ENCODE measurements at regions not wholly inside any gene's neighbourhood (a gene's known extent, or its start where the extent isn't known, plus 50 kb on each side); places are given as distances from the start of the nearest gene placed in this dataset.

GRCh38 chr13:85659493-85659892 is 139.7 kb downstream of the SLITRK6 start:
- Histone ChIP-seq H3K9me3 (peaks cover 0 to 3% of the 10 kb centered on the region in 2 donors), H3K36me3 (no peaks in the 10 kb centered on the region), H3K27ac (no peak overlapping the region), H3K27me3 (no peaks in the 10 kb centered on the region), H3K4me1 (peaks cover 0 to 12% (median 0%) of the 10 kb centered on the region in 4 donors), H3K4me3 (no peak overlapping the region)
- no peak for DNase-seq
- in situ Hi-C loops (cut with MboI; ENCODE audit: low pct_ligation_motif_present in 1 of 4, low pct_unique_long_range_greater_than_20kb in 1 of 4, low sequenced_read_pairs in 3 of 4) (no loop called here), intact Hi-C loops (cut with DNase I; ENCODE audit: low total_unique reads) (no loop called here)
- 67 to 79% methylated on average over 4 of the region's 4 CpGs for WGBS, 2 donors (ENCODE audit: low coverage in 1 of 2)
- TF ChIP-seq POLR2A (IDR thresholded peaks at IDR 0.05), result no peak
- TF ChIP-seq EP300 (IDR thresholded peaks at IDR 0.05; ENCODE audit: low read depth), result no peak
- TF ChIP-seq, protein P1, sequence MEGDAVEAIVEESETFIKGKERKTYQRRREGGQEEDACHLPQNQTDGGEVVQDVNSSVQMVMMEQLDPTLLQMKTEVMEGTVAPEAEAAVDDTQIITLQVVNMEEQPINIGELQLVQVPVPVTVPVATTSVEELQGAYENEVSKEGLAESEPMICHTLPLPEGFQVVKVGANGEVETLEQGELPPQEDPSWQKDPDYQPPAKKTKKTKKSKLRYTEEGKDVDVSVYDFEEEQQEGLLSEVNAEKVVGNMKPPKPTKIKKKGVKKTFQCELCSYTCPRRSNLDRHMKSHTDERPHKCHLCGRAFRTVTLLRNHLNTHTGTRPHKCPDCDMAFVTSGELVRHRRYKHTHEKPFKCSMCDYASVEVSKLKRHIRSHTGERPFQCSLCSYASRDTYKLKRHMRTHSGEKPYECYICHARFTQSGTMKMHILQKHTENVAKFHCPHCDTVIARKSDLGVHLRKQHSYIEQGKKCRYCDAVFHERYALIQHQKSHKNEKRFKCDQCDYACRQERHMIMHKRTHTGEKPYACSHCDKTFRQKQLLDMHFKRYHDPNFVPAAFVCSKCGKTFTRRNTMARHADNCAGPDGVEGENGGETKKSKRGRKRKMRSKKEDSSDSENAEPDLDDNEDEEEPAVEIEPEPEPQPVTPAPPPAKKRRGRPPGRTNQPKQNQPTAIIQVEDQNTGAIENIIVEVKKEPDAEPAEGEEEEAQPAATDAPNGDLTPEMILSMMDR (IDR thresholded peaks at IDR 0.05), result no peak

GRCh38 chr13:85657942-85658341 is 141.3 kb downstream of the SLITRK6 start:
- Histone ChIP-seq H3K27me3 (no peaks in the 10 kb centered on the region), H3K27ac (no peak overlapping the region), H3K36me3 (no peaks in the 10 kb centered on the region), H3K4me3 (no peak overlapping the region), H3K9me3 (peaks cover 0 to 3% of the 10 kb centered on the region in 2 donors), H3K4me1 (peaks cover 0 to 12% (median 0%) of the 10 kb centered on the region in 4 donors)
- no peak for DNase-seq
- intact Hi-C loops (cut with DNase I; ENCODE audit: low total_unique reads), result no loop called here
- TF ChIP-seq, protein P1 (IDR thresholded peaks at IDR 0.05), result no peak
- TF ChIP-seq POLR2AphosphoS5 (IDR thresholded peaks at IDR 0.05) (no peak), EP300 (IDR thresholded peaks at IDR 0.05; ENCODE audit: low read depth) (no peak), POLR2A (IDR thresholded peaks at IDR 0.05) (no peak)
- in situ Hi-C loops (cut with MboI; ENCODE audit: low pct_ligation_motif_present in 1 of 4, low pct_unique_long_range_greater_than_20kb in 1 of 4, low sequenced_read_pairs in 3 of 4), result no loop called here

DNA sequence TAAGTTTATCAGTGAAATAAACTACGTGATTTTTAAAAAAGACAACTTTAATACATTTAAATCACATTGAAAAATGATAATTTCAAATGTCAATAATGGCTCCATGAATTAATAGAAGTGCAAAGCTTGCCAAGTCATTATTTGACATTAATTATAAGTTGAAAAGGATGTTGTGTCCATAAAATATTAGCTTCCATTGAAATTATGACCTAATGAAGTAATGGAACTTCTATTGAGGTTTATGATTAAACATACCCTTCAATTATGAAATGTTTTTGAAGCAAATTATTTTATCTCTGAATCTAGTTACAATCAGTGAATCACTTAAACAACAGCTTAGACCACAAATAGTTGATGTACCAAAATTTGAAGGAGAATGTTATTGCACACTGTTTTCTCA is 144.2 kb downstream of the SLITRK6 start:
- in situ Hi-C loops (cut with MboI; ENCODE audit: low pct_ligation_motif_present in 1 of 4, low pct_unique_long_range_greater_than_20kb in 1 of 4, low sequenced_read_pairs in 3 of 4) (no loop called here), intact Hi-C loops (cut with DNase I; ENCODE audit: low total_unique reads) (no loop called here)
- H3K4me3 ChIP-seq, result no peak overlapping the region
- H3K4me1 ChIP-seq, result peaks cover 0 to 12% (median 0%) of the 10 kb centered on the region in 4 donors
- H3K27ac ChIP-seq, result no peak overlapping the region
- DNase-seq, result no peak
- TF ChIP-seq POLR2AphosphoS5 (IDR thresholded peaks at IDR 0.05), result no peak
- TF ChIP-seq EP300 (IDR thresholded peaks at IDR 0.05; ENCODE audit: low read depth), result no peak
- TF ChIP-seq POLR2A (IDR thresholded peaks at IDR 0.05), result no peak
- TF ChIP-seq, protein P1 (IDR thresholded peaks at IDR 0.05), result no peak
- WGBS, 2 donors (ENCODE audit: low coverage in 1 of 2), result 75 to 79% methylated on average over 1 of the region's 1 CpG
- no peaks in the 10 kb centered on the region for H3K36me3 ChIP-seq
- no peaks in the 10 kb centered on the region for H3K9me3 ChIP-seq
- H3K27me3 ChIP-seq, result no peaks in the 10 kb centered on the region

DNA sequence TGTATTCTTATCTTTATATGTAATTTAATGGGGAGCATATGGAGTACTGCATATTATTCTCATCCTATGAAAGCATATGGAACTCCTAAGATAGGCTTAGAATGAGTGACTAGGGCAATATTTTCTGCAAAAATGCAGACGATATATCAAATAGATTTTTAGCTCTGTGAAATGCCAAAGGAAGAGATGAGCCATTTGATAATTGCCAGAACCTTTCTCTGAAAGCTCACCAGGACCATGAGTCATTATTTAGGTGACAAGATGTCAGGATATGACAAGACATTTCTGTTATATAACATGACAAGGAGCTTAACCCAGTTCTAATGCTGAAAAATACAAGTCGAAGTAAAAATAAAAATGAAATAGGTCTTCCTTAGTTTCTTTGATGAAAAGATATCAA is 145.0 kb downstream of the SLITRK6 start:
- Histone ChIP-seq H3K4me1 (peaks cover 0 to 12% (median 0%) of the 10 kb centered on the region in 4 donors), H3K4me3 (no peak overlapping the region), H3K36me3 (no peaks in the 10 kb centered on the region), H3K27me3 (no peaks in the 10 kb centered on the region), H3K9me3 (no peaks in the 10 kb centered on the region), H3K27ac (no peak overlapping the region)
- no peak for TF ChIP-seq POLR2A (IDR thresholded peaks at IDR 0.05)
- TF ChIP-seq POLR2AphosphoS5 (IDR thresholded peaks at IDR 0.05), result no peak
- TF ChIP-seq EP300 (IDR thresholded peaks at IDR 0.05; ENCODE audit: low read depth), result no peak
- TF ChIP-seq, protein P1 (IDR thresholded peaks at IDR 0.05), result no peak
- DNase-seq, result no peak
- intact Hi-C loops (cut with DNase I; ENCODE audit: low total_unique reads), result no loop called here
- WGBS, 2 donors (ENCODE audit: low coverage in 1 of 2), result 33 to 71% methylated on average over 2 of the region's 2 CpGs
- in situ Hi-C loops (cut with MboI; ENCODE audit: low pct_ligation_motif_present in 1 of 4, low pct_unique_long_range_greater_than_20kb in 1 of 4, low sequenced_read_pairs in 3 of 4), result no loop called here
